ENCODE measurements at regions not wholly inside any gene's neighbourhood (a gene's known extent, or its start where the extent isn't known, plus 50 kb on each side); places are given as distances from the start of the nearest gene placed in this dataset.

- DNase-seq (ENCODE audit: low read depth, low spot score) (no peak), ATAC-seq (no peak)
- Histone ChIP-seq H3K79me2 (ENCODE audit: insufficient read depth, low read length) (no peaks in the 10 kb centered on the region), H3K9me2 (ENCODE audit: insufficient read depth) (no peaks in the 10 kb centered on the region), H3K4me1 (ENCODE audit: control insufficient read depth in 1 of 2, insufficient read depth in 2 of 2, low read length in 2 of 2) (no peaks in the 10 kb centered on the region), H3K27me3 (ENCODE audit: insufficient read depth, low read length) (no peaks in the 10 kb centered on the region; the same call in 1 of the 2 replicates), H2AFZ (ENCODE audit: low read depth, low read length, poor library complexity, severe bottlenecking) (no peak overlapping the region), H3K9me3 (ENCODE audit: control insufficient read depth in 1 of 2, insufficient read depth in 1 of 2, low read depth in 1 of 2, low read length in 2 of 2) (no peaks in the 10 kb centered on the region), H3K9ac (ENCODE audit: low read length) (no peak overlapping the region), H3K36me3 (ENCODE audit: control insufficient read depth in 1 of 2, insufficient read depth in 2 of 2, low read length in 2 of 2) (no peaks in the 10 kb centered on the region), H3K4me2 (ENCODE audit: low read length) (no peak overlapping the region), H3K4me3 (replicated peaks in 1 of 2; ENCODE audit: low read depth in 1 of 2, low read length in 2 of 2) (no peak overlapping the region), H3K27ac (ENCODE audit: low read depth, low read length) (no peak overlapping the region), H4K20me1 (ENCODE audit: insufficient read depth) (no peaks in the 10 kb centered on the region)
- TF ChIP-seq CTCF (IDR thresholded peaks at IDR 0.05 in 2 of 3, conservative IDR thresholded peaks at IDR 0.05 in 1 of 3; ENCODE audit: borderline replicate concordance in 1 of 3, insufficient read depth in 1 of 3, low read depth in 2 of 3, low read length in 2 of 3) = no peak
- no peak for TF ChIP-seq MAX (IDR thresholded peaks at IDR 0.05)
- TF ChIP-seq JUND (IDR thresholded peaks at IDR 0.05) = no peak
- TF ChIP-seq ELF1 (IDR thresholded peaks at IDR 0.05; ENCODE audit: borderline replicate concordance, low read depth) = no peak
- no peak for TF ChIP-seq ZFX (IDR thresholded peaks at IDR 0.05)
- TF ChIP-seq TCF7L2 (IDR thresholded peaks at IDR 0.05; ENCODE audit: borderline replicate concordance, extremely low read depth, insufficient read depth, insufficient read length) = no peak
- TF ChIP-seq YY1 (IDR thresholded peaks at IDR 0.05; ENCODE audit: extremely low read depth, insufficient replicate concordance, low read depth, low read length) = no peak
- no peak for TF ChIP-seq EZH2 (IDR thresholded peaks at IDR 0.05)
- no peak for TF ChIP-seq EZH2phosphoT487 (IDR thresholded peaks at IDR 0.05; ENCODE audit: borderline replicate concordance)
- TF ChIP-seq CBX3 (IDR thresholded peaks at IDR 0.05; ENCODE audit: low read depth) = no peak
- TF ChIP-seq ATF3 (IDR thresholded peaks at IDR 0.05) = no peak
- POLR2A ChIA-PET = no interaction called here
- RAD21 ChIA-PET (ENCODE audit: low non-redundant PET in 1 of 2, low total read pairs in 2 of 2, uncharacterized antibody in 2 of 2, unreplicated experiment in 2 of 2) = no interaction called here
- no TSS peak for BruUV-seq (replicated peaks)
- intact Hi-C loops (cut with micrococcal nuclease) = no loop called here
- CTCF ChIA-PET = no interaction called here
Observed at GRCh38 chr2:67825476-67825875, 237.3 kb downstream of the C1D start.

Data from HCT116 (cell line).